Prostate gland (tissue), 2 donors: ENCODE measurements at regions not wholly inside any gene's neighbourhood (a gene's known extent, or its start where the extent isn't known, plus 50 kb on each side); places are given as distances from the start of the nearest gene placed in this dataset.

Source experiments
- DNase-seq: peaks from one replicate; pipeline ENCODE4 v3.0.0-alpha.2; 2019; ENCODE audit warnings: low spot score
- H3K27ac ChIP-seq, 2 donors: fragments of 200-600 bp; sonication (generic); 2 replicates each; pipeline ENCODE4 v1.5.1; 2017 to 2019
- H3K27me3 ChIP-seq: fragments of 200-600 bp; sonication (generic); replicated peaks from 2 replicates; pipeline ENCODE4 v1.5.1; 2019; ENCODE audit not compliant: insufficient read depth
- H3K36me3 ChIP-seq, 2 donors: fragments of 200-600 bp; sonication (generic); 1 replicate in 1 of 2; 2 replicates in 1 of 2; pipeline versions ENCODE4 v1.5.1 to v1.8.1; 2017 to 2019
- H3K4me1 ChIP-seq: fragments of 200-600 bp; sonication (generic); replicated peaks from 2 replicates; pipeline ENCODE4 v1.5.1; 2019
- H3K4me3 ChIP-seq, 2 donors: fragments of 200-600 bp; sonication (generic); 2 replicates each; pipeline ENCODE4 v1.5.1; 2017 to 2019
- H3K9me3 ChIP-seq: fragments of 200-600 bp; sonication (generic); 2 replicates; pipeline ENCODE4 v1.5.1; 2017
- CTCF ChIP-seq, 4 experiments: fragments of 200-600 bp in 2 of 4; fragments of 450-650 bp in 2 of 4; sonication (generic) in 2 of 4; IDR thresholded peaks; 1 replicate in 3 of 4; 2 replicates in 1 of 4; pipeline ENCODE4 v1.5.1; 2016 to 2019; ENCODE audit warnings: antibody characterized with exemption in 4 of 4, mild to moderate bottlenecking in 2 of 4, moderate library complexity in 2 of 4
- POLR2A ChIP-seq: fragments of 450-650 bp; IDR thresholded peaks from one replicate; pipeline ENCODE4 v1.6.1; 2016; ENCODE audit warnings: antibody characterized with exemption, mild to moderate bottlenecking
- POLR2AphosphoS5 ChIP-seq: sonication (generic); formaldehyde crosslinking; IDR thresholded peaks from one replicate; pipeline ENCODE4 v1.6.1; 2017; ENCODE audit warnings: antibody characterized with exemption
- WGBS: methylation state at CpG from one replicate; pipeline ENCODE4 v1.1.5; 2018; 5-methylcytosine and 5-hydroxymethylcytosine counted together
- intact Hi-C: fragments of 100-400 bp; cut with DNase I; formaldehyde crosslinking; loops from one replicate; pipeline ENCODE4 v1.14.2; 2022

DNA sequence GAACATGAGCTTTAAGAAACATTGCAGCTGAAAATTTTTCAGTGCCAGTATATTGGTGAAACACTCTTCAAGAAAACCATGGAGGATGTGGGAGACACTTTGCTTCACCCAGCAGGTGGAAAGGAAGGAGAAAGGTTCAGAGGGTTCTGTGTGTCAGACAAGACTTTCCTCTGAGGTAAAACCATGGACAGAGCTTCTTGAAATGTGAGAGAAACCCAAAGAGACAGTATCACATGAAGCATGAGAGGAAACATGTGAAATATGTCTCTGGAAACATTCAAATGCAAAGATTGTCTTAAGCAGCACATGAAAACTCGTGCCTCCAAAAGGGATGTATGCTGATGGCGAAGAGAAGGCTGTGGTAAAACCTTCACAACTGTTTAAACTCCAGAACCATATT lies 368.9 kb upstream of the ST8SIA4 start:
- WGBS: 84% methylated on average over 2 of the region's 2 CpGs
- Histone ChIP-seq H3K27ac (no peak overlapping the region), H3K4me1 (no peaks in the 10 kb centered on the region), H3K4me3 (no peak overlapping the region), H3K9me3 (no peaks in the 10 kb centered on the region), H3K36me3 (no peaks in the 10 kb centered on the region), H3K27me3 (no peaks in the 10 kb centered on the region)
- TF ChIP-seq POLR2A (no peak), POLR2AphosphoS5 (no peak), CTCF (IDR thresholded peaks at IDR 0.05) (no peak)
- DNase-seq: no peak
- intact Hi-C loops: no loop called here

DNA sequence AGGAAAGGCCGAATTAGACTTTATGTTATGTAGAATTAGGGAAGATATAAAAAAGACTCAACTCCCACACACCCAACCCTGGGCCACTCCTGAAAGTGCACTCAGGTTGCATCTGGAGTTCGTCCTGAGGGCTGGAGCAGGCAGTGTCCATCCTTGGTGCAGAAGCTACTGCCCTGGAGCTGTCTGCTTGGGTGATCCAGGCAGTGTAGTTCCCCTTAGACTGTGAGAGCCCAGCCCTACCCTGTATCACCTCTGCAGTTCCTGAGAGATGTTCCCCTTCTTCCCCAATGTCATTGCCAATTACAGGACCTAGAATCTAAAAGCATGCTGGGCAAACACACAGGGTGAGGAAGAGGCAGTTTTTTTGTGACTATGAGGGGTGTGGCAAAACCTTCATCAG lies 368.3 kb upstream of the ST8SIA4 start:
- Histone ChIP-seq H3K4me3 (no peak overlapping the region), H3K9me3 (no peaks in the 10 kb centered on the region), H3K36me3 (no peaks in the 10 kb centered on the region), H3K27ac (no peak overlapping the region), H3K27me3 (no peaks in the 10 kb centered on the region), H3K4me1 (no peaks in the 10 kb centered on the region)
- intact Hi-C loops: no loop called here
- DNase-seq: no peak
- TF ChIP-seq POLR2A: no peak
- TF ChIP-seq POLR2AphosphoS5: no peak
- TF ChIP-seq CTCF (IDR thresholded peaks at IDR 0.05): no peak
- WGBS: 78% methylated on average over 2 of the region's 2 CpGs

DNA sequence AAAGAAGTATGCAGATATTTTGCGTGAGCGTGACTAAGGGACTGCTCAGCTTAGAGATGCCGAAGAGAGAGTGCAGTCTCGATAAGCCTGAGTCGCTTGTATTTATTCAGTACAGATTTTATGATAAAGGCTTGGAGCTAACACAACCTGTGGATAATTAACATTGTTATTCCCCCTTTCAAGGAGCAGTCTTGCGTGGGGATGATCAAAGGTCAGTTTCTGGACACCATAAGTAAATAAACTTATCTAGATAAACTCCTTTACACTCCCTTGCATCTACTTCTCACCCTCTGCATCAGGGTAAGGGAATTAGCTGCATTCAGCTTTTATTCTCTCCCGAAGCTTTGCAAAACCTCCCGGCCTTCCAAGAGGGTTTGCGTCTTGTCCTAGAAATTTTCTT lies 357.8 kb upstream of the ST8SIA4 start:
- Histone ChIP-seq H3K27ac (no peak overlapping the region), H3K4me1 (no peaks in the 10 kb centered on the region), H3K9me3 (no peaks in the 10 kb centered on the region), H3K36me3 (no peaks in the 10 kb centered on the region), H3K4me3 (no peak overlapping the region), H3K27me3 (no peaks in the 10 kb centered on the region)
- no peak for DNase-seq
- WGBS: 62% methylated on average over 9 of the region's 9 CpGs
- TF ChIP-seq CTCF (IDR thresholded peaks at IDR 0.05) (no peak), POLR2AphosphoS5 (no peak), POLR2A (no peak)
- intact Hi-C loops: no loop called here

DNA sequence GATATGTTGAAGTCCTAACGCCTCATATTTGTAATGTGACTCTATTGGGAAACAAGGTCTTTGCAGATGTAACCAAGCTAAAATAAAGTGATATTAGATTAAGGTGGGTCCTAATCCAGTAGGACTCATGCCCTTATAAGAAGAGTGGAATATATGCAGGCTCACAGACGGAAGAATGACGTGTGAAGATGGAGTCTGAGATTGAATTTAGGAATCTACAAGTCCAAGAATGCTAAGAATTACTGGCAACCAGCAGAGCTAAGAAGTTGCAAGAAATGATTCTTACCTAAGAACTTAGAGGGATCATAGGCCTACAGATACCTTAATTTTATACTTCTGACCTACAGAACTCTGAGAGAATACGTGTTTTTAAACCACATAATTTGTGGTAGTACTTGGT lies 350.0 kb upstream of the ST8SIA4 start:
- Histone ChIP-seq H3K4me1 (no peaks in the 10 kb centered on the region), H3K4me3 (no peak overlapping the region), H3K36me3 (no peaks in the 10 kb centered on the region), H3K27me3 (no peaks in the 10 kb centered on the region), H3K27ac (no peak overlapping the region), H3K9me3 (no peaks in the 10 kb centered on the region)
- 89% methylated on average over 4 of the region's 4 CpGs for WGBS
- no peak for DNase-seq
- TF ChIP-seq CTCF (IDR thresholded peaks at IDR 0.05) (no peak), POLR2A (no peak), POLR2AphosphoS5 (no peak)
- intact Hi-C loops: no loop called here

DNA sequence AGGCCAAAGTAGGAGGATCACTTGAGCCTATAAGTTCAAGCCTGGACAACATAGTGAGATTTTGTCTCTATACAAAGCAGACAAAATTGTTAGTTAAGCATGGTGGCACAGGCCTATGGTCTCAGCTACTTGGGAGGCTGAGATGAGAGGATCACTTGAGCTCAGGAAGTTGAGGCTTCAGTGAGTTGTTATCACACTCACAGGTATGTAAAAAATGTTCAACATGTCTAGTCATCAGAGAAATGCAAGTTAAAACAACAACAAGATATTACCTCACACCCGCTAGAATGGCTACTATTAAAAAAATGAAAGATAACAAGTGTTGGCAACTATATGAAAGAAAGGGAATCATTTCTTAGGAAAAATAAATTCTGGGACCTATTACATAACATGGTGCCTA lies 341.5 kb upstream of the ST8SIA4 start:
- Histone ChIP-seq H3K27ac (no peak overlapping the region), H3K27me3 (no peaks in the 10 kb centered on the region), H3K4me1 (no peaks in the 10 kb centered on the region), H3K4me3 (no peak overlapping the region), H3K36me3 (no peaks in the 10 kb centered on the region), H3K9me3 (no peaks in the 10 kb centered on the region)
- no peak for DNase-seq
- TF ChIP-seq POLR2AphosphoS5: no peak
- TF ChIP-seq CTCF (IDR thresholded peaks at IDR 0.05): no peak
- TF ChIP-seq POLR2A: no peak
- 88% methylated on average over 1 of the region's 1 CpG for WGBS
- intact Hi-C loops: no loop called here
